ENCODE measurements at regions not wholly inside any gene's neighbourhood (a gene's known extent, or its start where the extent isn't known, plus 50 kb on each side); places are given as distances from the start of the nearest gene placed in this dataset.
"Not testable (repeated sequence)": the region's sequence is repeated elsewhere in the genome, so short reads cannot be mapped to it uniquely, and the experiment has no call there.

GRCh38 chr3:10109-10996 is 186.2 kb upstream of the CHL1 start:
- peak in 1 of 3 donors; percentile 15 for DNase-seq (ENCODE audit: low read depth in 2 of 3, low spot score in 1 of 3)

- DNase-seq (ENCODE audit: low read depth in 2 of 3, low spot score in 1 of 3): no peak
These were observed 184.8 kb upstream of the CHL1 start for GRCh38 chr3:11734-12133.

- DNase-seq (ENCODE audit: low read depth in 2 of 3, low spot score in 1 of 3): no peak
These were observed 181.9 kb upstream of the CHL1 start for GRCh38 chr3:14652-15051.

- no peak for DNase-seq (ENCODE audit: low read depth in 2 of 3, low spot score in 1 of 3)
These were observed 180.2 kb upstream of the CHL1 start for GRCh38 chr3:16366-16765.

- DNase-seq (ENCODE audit: low read depth in 2 of 3, low spot score in 1 of 3): no peak
These were observed 176.1 kb upstream of the CHL1 start for GRCh38 chr3:20421-20820.

- DNase-seq (ENCODE audit: low read depth in 2 of 3, low spot score in 1 of 3): no peak
These were observed 172.6 kb upstream of the CHL1 start for GRCh38 chr3:24006-24405.

- no peak for DNase-seq (ENCODE audit: low read depth in 2 of 3, low spot score in 1 of 3)
These were observed 171.5 kb upstream of the CHL1 start for GRCh38 chr3:25056-25455.

GRCh38 chr3:35985-36384 is 160.6 kb upstream of the CHL1 start:
- DNase-seq (ENCODE audit: low read depth in 2 of 3, low spot score in 1 of 3): not testable (repeated sequence)

GRCh38 chr3:42871-43744 is 153.5 kb upstream of the CHL1 start:
- DNase-seq (ENCODE audit: low read depth in 2 of 3, low spot score in 1 of 3): not testable (repeated sequence)

- DNase-seq (ENCODE audit: low read depth in 2 of 3, low spot score in 1 of 3): no peak
These were observed 152.4 kb upstream of the CHL1 start for GRCh38 chr3:44028-44676.

- DNase-seq (ENCODE audit: low read depth in 2 of 3, low spot score in 1 of 3): not testable (repeated sequence)
These were observed 151.6 kb upstream of the CHL1 start for GRCh38 chr3:44941-45340.

- no peak for DNase-seq (ENCODE audit: low read depth in 2 of 3, low spot score in 1 of 3)
These were observed 150.0 kb upstream of the CHL1 start for GRCh38 chr3:46576-46975.

- not testable (repeated sequence) for DNase-seq (ENCODE audit: low read depth in 2 of 3, low spot score in 1 of 3)
These were observed 143.1 kb upstream of the CHL1 start for GRCh38 chr3:53441-53840.

GRCh38 chr3:54240-54639 is 142.3 kb upstream of the CHL1 start:
- DNase-seq (ENCODE audit: low read depth in 2 of 3, low spot score in 1 of 3): no peak

GRCh38 chr3:56672-57071 is 139.9 kb upstream of the CHL1 start:
- no peak for DNase-seq (ENCODE audit: low read depth in 2 of 3, low spot score in 1 of 3)

- DNase-seq (ENCODE audit: low read depth in 2 of 3, low spot score in 1 of 3): no peak
These were observed 136.7 kb upstream of the CHL1 start for GRCh38 chr3:59854-60253.

GRCh38 chr3:63095-63765 is 133.3 kb upstream of the CHL1 start:
- no peak for DNase-seq (ENCODE audit: low read depth in 2 of 3, low spot score in 1 of 3)

- DNase-seq (ENCODE audit: low read depth in 2 of 3, low spot score in 1 of 3): no peak
These were observed 126.9 kb upstream of the CHL1 start for GRCh38 chr3:69690-70089.

GRCh38 chr3:72776-73175 is 123.8 kb upstream of the CHL1 start:
- DNase-seq (ENCODE audit: low read depth in 2 of 3, low spot score in 1 of 3): no peak

- no peak for DNase-seq (ENCODE audit: low read depth in 2 of 3, low spot score in 1 of 3)
These were observed 123.3 kb upstream of the CHL1 start for GRCh38 chr3:73271-73670.

GRCh38 chr3:74676-75243 is 121.8 kb upstream of the CHL1 start:
- no peak for DNase-seq (ENCODE audit: low read depth in 2 of 3, low spot score in 1 of 3)

All from stimulated activated CD4-positive, alpha-beta T cell treated with anti-CD3 and anti-CD28 coated beads, Interleukin-12 subunit alpha, Interleukin-12 subunit beta, amount 100 ng/mL, for 48 hours (primary cell).